ENCODE measurements at regions not wholly inside any gene's neighbourhood (a gene's known extent, or its start where the extent isn't known, plus 50 kb on each side); places are given as distances from the start of the nearest gene placed in this dataset.

DNA sequence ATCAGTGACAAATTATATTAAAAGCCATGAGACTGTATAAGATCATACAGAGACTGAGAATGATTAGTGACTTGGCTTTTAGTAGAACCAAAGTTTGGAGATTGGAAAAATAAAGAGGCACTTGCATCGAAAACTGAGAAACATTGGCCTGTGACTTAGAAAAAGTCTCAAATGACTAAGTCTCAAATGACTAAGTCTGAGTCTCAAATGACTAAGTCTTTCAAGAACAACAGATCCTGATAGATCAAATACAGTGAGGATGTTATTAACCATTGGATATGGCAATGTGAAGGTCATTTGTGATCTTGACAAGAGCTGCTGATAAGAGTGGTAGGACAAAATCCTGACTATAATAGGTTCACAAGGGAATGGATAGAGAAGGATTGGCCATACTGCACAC lies 135.5 kb upstream of the FANCL start:
- TF ChIP-seq GATA2 (IDR thresholded peaks at IDR 0.05; ENCODE audit: low read depth, low read length): no peak
- no peak for TF ChIP-seq GATA3 (IDR thresholded peaks at IDR 0.05; ENCODE audit: low read depth, low read length)
